OCI-M1 (cell line): ENCODE measurements at regions not wholly inside any gene's neighbourhood (a gene's known extent, or its start where the extent isn't known, plus 50 kb on each side); places are given as distances from the start of the nearest gene placed in this dataset.
"Not testable (repeated sequence)": the region's sequence is repeated elsewhere in the genome, so short reads cannot be mapped to it uniquely, and the experiment has no call there.

ENCODE experiments used
- DNase-seq: peaks from one replicate; lab custom pipeline; 2025; lab: John Stamatoyannopoulos, UW

GRCh38 chr6:113750151-113750855, 106.8 kb upstream of the MARCKS start:
- peak; percentile 29 for DNase-seq

GRCh38 chr6:113754291-113754690, 102.9 kb upstream of the MARCKS start:
- no peak for DNase-seq

DNA sequence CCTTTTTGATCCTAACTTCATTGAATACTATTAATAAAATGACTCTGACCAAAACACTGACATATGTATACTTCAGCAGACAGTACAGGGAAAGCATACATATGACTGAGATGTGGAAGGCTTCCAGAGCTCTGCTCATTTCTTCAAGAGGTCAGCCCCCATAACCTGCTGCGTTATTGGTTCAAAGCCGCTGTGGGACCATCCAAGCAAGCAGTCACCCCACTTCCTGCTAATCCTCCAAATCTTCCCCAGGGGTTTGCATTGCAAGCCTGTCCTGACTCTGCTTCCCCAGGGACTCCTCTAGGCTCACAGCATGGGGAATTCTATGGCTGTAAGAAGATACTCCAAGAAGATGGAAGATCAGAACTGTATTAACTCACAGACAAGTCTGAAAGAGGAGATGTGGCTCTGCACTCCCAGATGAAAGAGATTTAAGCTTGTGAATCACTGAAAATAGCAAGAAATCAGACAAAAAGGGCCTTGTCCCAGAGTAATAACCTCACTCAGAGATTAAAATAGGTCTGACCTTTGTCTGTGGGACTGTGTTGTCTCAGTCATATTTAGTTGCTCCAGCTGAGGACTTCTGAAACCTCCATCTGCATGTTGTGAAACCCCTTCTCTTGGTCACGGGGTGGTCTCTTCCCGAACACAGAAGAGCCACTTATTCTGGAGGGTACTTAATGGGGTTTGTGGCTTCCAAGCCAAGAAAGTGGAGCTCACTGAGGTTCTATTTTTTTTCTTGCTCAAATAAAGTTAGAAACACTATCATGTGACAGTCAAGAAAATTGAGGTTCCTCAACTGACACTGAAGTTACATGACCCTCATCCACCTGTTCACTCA, 101.5 kb upstream of the MARCKS start:
- DNase-seq: no peak

DNA sequence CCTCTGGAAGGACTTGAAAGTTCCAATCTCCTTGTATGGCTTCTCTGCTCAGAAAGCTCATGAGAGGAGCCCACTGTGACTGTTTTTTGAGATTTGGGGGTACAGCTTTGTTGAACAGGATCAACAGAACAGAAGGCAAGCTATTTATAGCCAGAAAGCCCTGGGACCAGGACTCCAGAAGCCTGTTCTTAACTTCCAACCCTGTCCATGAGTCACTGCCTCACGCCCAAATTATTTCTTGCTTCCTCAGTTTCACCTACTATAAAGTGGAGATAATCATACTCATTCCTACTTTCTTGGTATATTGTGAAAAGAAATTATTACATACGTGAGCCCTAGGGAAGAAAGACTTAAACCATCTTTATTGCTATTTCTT, 100.9 kb upstream of the MARCKS start:
- no peak for DNase-seq

DNA sequence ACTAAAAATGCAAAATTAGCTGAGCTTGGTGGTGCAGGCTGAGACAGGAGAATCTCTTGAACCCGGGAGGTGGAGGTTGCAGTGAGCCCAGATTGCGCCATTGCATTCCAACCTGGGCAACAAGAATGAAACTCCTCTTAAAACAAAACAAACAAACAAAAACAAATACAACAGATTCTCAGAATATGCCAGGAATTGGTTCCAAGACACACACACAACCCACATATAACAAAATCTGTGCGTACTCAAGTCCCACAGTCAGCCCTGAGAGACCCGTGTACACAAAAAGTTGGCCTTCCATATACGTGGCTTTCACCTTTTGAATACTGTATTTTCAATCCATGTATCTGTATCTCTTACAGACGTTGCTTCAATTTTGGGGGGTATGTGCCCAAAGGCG, 98.9 kb upstream of the MARCKS start:
- no peak for DNase-seq

DNA sequence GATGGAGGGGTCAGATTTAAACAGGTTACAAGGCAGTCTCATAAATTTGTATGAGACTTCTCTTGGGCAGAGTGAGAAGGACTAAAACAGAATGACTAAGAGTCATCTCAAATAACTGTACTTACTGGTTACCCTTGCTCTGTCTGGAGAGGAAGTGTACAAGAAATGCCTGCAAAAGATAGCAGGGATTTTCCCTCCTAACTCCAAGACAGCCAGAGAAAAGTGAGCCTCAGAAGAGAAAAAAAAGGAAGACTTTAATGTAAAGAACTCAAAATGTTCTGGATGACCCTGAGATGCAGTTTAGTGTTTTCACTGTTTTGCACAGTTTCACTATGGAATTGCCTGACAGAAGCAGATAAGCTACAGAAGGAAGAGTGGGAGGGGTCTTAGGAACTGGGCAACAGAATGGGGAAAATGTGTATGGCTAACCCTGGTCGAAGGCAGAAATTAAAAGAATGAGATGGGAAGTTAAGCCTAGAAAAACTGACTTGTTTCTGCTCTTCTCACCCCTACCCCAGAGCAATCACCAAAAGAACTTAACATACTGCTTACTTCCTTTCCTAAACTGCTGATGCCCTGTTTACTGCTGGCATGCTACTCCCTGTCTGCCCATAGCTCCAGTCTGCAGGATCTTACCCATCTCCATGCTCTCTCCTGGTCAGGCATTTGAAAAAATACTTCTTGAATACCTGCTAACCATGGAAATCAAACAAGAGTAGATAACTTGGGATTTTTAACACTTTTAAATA, 98.1 kb upstream of the MARCKS start:
- DNase-seq: no peak

- no peak for DNase-seq
These were observed 94.5 kb upstream of the MARCKS start for GRCh38 chr6:113762641-113763040.

GRCh38 chr6:113763311-113763766, 93.8 kb upstream of the MARCKS start:
- no peak for DNase-seq

GRCh38 chr6:113763876-113764275, 93.3 kb upstream of the MARCKS start:
- no peak for DNase-seq

- no peak for DNase-seq
These were observed 91.2 kb upstream of the MARCKS start for GRCh38 chr6:113765909-113766308.

GRCh38 chr6:113767985-113768384, 89.2 kb upstream of the MARCKS start:
- no peak for DNase-seq

DNA sequence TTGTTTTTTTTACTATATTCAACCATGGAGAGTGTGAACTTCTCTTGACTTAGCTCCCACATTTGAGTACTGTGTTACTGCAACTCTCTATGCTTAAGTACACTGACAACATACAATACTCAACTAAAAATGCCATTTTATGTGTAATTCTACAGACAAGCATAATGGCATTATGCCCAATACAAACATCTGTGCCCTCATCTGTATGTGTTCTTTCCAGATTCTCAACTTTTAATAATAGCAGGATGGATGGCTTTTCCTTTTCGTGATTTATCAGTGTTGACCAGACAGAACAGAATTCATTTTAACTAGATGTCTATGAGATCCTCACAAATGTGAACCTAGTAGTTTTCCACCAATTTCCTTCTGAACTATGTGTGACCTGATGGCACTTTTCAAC, 84.2 kb upstream of the MARCKS start:
- DNase-seq: no peak

GRCh38 chr6:113774127-113774825, 82.9 kb upstream of the MARCKS start:
- DNase-seq: no peak

DNA sequence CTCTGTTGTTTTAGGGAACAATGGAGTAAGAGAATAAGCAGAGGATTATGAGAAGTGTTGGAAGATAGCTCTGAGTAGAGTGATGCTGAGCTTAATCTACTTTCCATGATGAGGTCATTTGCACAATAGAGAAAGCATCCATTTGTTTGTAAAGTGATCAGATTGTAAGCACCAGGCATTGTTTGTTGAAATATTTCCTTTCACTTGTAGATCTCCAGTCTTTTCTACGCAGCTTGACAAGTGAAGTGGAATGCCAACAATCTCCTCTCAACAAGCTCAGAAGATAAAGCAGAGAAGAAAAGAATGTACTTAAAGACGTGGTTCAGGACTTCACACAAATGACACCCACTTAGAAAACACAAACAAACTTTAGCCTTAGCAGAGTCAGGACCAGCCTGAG, 80.1 kb upstream of the MARCKS start:
- no peak for DNase-seq

- DNase-seq: no peak
These were observed 79.5 kb upstream of the MARCKS start for GRCh38 chr6:113777601-113778000.

DNA sequence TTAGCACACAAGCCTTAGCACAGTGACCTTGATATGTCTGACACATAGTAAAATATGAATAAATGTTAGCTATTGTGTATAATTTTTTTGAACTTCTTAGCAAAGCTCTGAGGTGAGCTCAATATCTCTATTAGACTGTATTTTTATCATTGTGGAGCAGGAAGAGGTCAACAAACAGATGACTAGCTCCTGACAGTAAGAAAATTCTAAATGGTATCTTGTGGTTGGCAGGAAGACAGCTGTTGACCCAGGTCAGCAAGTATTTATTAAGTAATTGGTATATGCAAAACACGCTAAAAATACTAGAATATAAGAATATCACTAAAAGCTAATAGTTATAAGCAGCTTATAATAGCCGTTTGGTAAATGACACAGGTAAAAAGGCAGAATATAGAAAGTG, 77.5 kb upstream of the MARCKS start:
- DNase-seq: no peak

DNA sequence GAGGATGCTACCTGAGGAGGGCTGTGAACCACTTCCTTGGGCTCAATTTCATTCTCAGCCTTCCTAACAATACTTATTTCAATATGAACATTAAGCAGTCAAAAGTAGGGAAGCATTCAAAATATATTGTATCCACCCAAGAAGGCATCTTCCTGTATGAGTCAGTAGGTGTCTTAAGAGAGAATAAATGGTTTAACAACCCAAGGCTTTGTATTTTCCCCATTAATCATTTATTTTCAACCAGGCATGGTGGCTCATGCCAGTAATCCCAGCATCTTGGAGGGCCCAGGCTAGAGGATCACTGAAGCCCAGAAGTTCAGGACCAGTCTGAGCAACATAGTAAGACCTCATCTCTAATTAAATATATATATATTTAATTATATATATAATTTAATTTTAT, 74.5 kb upstream of the MARCKS start:
- no peak for DNase-seq

DNA sequence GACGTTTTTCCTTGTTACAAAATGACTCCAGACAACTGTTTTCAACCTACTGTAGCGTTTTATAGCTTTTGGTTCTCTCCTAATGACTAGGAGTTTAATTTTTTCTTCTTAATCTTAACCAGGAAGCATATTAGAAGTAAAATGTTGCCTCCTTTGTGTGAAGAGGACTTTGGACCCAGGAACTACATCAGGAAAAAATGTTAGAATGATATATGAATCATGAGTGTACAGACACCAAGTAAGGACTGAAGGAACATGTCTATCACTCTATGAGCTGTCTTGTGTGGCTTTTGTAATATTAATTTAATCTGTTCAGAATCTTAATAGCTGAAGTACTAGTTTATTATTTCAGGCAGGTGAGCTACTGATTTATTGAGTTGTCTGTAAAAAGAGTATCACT, 71.0 kb upstream of the MARCKS start:
- no peak for DNase-seq

DNA sequence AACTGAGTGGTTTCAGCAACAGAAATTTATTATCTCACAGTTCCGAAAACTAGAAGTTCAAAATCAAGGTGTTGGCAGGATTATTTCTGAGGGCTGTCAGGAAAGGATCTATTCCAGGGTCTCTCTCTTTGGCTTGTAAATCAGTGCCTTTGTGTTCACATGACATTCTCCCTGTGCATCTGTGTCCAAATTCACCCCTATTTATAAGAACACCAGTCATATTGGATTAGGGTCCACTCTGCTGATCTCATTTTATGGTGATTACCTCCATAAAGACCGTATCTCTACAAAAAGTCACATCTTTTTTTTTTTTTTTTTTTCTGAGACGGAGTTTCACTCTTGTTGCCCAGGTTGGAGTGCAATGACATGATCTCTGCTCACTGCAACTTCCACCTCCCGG, 68.6 kb upstream of the MARCKS start:
- no peak for DNase-seq

GRCh38 chr6:113791225-113791624, 65.9 kb upstream of the MARCKS start:
- DNase-seq: not testable (repeated sequence)

GRCh38 chr6:113795371-113795770, 61.8 kb upstream of the MARCKS start:
- not testable (repeated sequence) for DNase-seq

DNA sequence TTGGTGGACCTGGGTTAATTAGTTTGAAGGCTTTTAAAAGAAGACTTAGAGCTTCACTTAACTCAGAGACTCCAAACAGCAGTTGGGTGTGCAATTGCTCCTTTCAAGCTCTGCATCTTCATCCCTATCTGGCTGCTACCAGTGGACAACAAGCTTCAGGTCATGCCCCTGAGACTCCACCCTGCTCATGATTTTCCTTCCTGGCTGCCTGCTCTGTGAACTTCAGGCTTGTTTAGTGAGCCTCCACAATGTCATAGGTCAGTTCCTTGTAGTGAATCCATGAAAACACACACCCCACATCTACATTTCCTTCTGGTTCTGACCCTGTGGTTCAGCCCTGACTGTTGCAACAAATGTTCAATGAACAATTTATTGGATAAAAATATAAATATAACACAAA, 61.1 kb upstream of the MARCKS start:
- no peak for DNase-seq
